K562 (cell line): ENCODE measurements at regions not wholly inside any gene's neighbourhood (a gene's known extent, or its start where the extent isn't known, plus 50 kb on each side); places are given as distances from the start of the nearest gene placed in this dataset.

Experiments used
- EZH2 ChIP-seq: IDR thresholded peaks from 2 replicates; pipeline ENCODE4 v1.6.1; 2012; ENCODE audit warnings: low read depth, mild to moderate bottlenecking, inconsistent platforms, low read length, borderline replicate concordance
- NCOA1 ChIP-seq: fragments of 450-650 bp; IDR thresholded peaks from 2 replicates; pipeline ENCODE4 v1.6.1; 2016; ENCODE audit warnings: low read depth
- NUFIP1 ChIP-seq: fragments of 450-650 bp; IDR thresholded peaks from 2 replicates; pipeline ENCODE4 v1.6.1; 2018; ENCODE audit not compliant: partially characterized antibody
- PCBP2 ChIP-seq: fragments of 200-400 bp; formaldehyde crosslinking; IDR thresholded peaks from 2 replicates; pipeline ENCODE4 v1.6.1; 2018; ENCODE audit warnings: low read length, low read depth, mild to moderate bottlenecking, moderate library complexity; ENCODE audit not compliant: poor library complexity, severe bottlenecking
- POLR2A ChIP-seq: fragments of 450-650 bp; conservative IDR thresholded peaks from 2 replicates; pipeline ENCODE4 v1.6.1; 2016
- SIN3A ChIP-seq, 2 experiments: fragments of 150-350 bp in 1 of 2; IDR thresholded peaks; 2 replicates each; pipeline ENCODE4 v1.6.1; 2011 to 2016; ENCODE audit warnings: borderline replicate concordance in 2 of 2, low read depth in 2 of 2, low read length in 2 of 2, mild to moderate bottlenecking in 2 of 2, moderate library complexity in 2 of 2; ENCODE audit not compliant: control insufficient read depth in 1 of 2
- SMARCB1 ChIP-seq: IDR thresholded peaks from 2 replicates; pipeline ENCODE4 v1.6.1; 2011; ENCODE audit warnings: improper control_type of control experiment, low read depth; ENCODE audit not compliant: insufficient read length
- TCF7 ChIP-seq: sonication (generic); IDR thresholded peaks from 2 replicates; pipeline ENCODE4 v1.6.1; 2016; ENCODE audit warnings: antibody characterized with exemption, borderline replicate concordance
- ZBTB17 ChIP-seq: fragments of 450-650 bp; formaldehyde crosslinking; IDR thresholded peaks from 2 replicates; pipeline ENCODE4 v1.4.0; 2020; ENCODE audit warnings: mild to moderate bottlenecking
- TF ChIP-seq, protein P1 (sequence below): fragments of 250-450 bp; sonication (Bioruptor Pico); IDR thresholded peaks from 2 replicates; pipeline ENCODE4 v1.6.1; 2021; ENCODE audit warnings: mild to moderate bottlenecking
- TF ChIP-seq, protein P2 (sequence below), 3 experiments: IDR thresholded peaks in 2 of 3; conservative IDR thresholded peaks in 1 of 3; 2 replicates each; pipeline ENCODE4 v1.5.1; 2011 to 2012; ENCODE audit warnings: low read length in 3 of 3, mild to moderate bottlenecking in 3 of 3, control low read depth in 2 of 3, improper control_type of control experiment in 1 of 3, inconsistent platforms in 1 of 3, low read depth in 1 of 3, mixed read lengths in 1 of 3, moderate library complexity in 1 of 3; ENCODE audit not compliant: insufficient read depth in 2 of 3
- TF ChIP-seq, protein P3 (sequence below): sonication (generic); formaldehyde crosslinking; IDR thresholded peaks from 2 replicates; pipeline ENCODE4 v1.9.0; 2022; ENCODE audit warnings: mild to moderate bottlenecking, missing genetic modification reagents

DNA sequence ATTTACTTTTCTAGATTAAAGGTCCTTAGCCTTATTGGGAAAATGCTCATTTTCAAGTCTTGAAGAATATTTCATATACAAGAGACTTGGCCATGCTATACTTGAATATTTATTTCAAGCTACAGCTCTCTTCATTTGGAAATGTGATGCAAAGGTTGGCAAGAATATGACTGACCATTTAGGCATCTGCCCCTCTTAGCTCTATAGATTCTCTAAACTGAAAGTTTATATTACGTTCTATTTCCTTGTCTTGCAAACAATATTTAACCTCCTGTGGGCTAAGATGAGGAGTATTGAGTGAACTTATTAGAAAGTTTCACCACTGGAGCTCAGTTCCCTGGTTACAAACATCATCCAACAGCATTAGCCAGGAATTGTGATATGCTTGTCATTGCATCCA lies 593.1 kb downstream of the MAT2B start:
- TF ChIP-seq TCF7 (no peak), POLR2A (no peak), EZH2 (no peak), ZBTB17 (CRISPR knock-in tag) (no peak), PCBP2 (no peak), SMARCB1 (no peak), NUFIP1 (no peak), SIN3A (IDR thresholded peaks at IDR 0.05; ENCODE audit: borderline replicate concordance in 2 of 2, control insufficient read depth in 1 of 2, low read depth in 2 of 2, low read length in 2 of 2) (no peak), NCOA1 (no peak)
- TF ChIP-seq, protein P1, sequence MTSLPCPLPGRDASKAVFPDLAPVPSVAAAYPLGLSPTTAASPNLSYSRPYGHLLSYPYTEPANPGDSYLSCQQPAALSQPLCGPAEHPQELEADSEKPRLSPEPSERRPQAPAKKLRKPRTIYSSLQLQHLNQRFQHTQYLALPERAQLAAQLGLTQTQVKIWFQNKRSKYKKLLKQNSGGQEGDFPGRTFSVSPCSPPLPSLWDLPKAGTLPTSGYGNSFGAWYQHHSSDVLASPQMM (CRISPR knock-in tag), result no peak
- TF ChIP-seq, protein P2, sequence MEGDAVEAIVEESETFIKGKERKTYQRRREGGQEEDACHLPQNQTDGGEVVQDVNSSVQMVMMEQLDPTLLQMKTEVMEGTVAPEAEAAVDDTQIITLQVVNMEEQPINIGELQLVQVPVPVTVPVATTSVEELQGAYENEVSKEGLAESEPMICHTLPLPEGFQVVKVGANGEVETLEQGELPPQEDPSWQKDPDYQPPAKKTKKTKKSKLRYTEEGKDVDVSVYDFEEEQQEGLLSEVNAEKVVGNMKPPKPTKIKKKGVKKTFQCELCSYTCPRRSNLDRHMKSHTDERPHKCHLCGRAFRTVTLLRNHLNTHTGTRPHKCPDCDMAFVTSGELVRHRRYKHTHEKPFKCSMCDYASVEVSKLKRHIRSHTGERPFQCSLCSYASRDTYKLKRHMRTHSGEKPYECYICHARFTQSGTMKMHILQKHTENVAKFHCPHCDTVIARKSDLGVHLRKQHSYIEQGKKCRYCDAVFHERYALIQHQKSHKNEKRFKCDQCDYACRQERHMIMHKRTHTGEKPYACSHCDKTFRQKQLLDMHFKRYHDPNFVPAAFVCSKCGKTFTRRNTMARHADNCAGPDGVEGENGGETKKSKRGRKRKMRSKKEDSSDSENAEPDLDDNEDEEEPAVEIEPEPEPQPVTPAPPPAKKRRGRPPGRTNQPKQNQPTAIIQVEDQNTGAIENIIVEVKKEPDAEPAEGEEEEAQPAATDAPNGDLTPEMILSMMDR (IDR thresholded peaks at IDR 0.05 in 2 of 3, conservative IDR thresholded peaks at IDR 0.05 in 1 of 3; ENCODE audit: insufficient read depth in 2 of 3, low read depth in 1 of 3, low read length in 3 of 3), result no peak
- TF ChIP-seq, protein P3, sequence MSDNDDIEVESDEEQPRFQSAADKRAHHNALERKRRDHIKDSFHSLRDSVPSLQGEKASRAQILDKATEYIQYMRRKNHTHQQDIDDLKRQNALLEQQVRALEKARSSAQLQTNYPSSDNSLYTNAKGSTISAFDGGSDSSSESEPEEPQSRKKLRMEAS (CRISPR knock-in tag), result no peak
